ENCODE measurements at regions not wholly inside any gene's neighbourhood (a gene's known extent, or its start where the extent isn't known, plus 50 kb on each side); places are given as distances from the start of the nearest gene placed in this dataset.
"Not testable (repeated sequence)": the region's sequence is repeated elsewhere in the genome, so short reads cannot be mapped to it uniquely, and the experiment has no call there.

DNA sequence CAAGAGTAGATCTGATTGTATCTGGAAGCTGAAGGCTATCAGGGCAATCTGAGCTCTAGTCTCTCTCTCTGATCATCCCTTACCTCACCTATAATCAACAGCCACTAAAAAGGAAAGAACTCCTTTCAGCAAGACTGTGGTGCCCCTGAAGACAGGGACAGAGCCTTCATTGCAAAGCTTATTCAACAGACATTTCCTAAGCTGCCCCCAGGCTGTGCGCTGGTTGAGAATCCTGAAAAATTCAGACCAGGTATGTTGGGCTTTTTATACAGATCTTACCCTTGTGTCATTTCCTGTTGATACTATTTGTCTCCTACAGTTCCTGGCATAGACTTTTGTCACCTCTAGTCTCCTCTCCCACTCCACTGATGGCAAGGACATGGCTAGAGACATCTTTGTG, 63.3 kb upstream of the PLA2G4A start:
- no peak for DNase-seq
- Histone ChIP-seq H3K9me3 (no peaks in the 10 kb centered on the region), H3K27me3 (ENCODE audit: low read depth) (no peaks in the 10 kb centered on the region), H3K4me3 (no peak overlapping the region), H3K36me3 (no peaks in the 10 kb centered on the region), H3K27ac (no peak overlapping the region), H3K4me1 (no peaks in the 10 kb centered on the region)
- intact Hi-C loops (cut with DNase I): no loop called here
- no peak for ATAC-seq
- TF ChIP-seq, protein P1, sequence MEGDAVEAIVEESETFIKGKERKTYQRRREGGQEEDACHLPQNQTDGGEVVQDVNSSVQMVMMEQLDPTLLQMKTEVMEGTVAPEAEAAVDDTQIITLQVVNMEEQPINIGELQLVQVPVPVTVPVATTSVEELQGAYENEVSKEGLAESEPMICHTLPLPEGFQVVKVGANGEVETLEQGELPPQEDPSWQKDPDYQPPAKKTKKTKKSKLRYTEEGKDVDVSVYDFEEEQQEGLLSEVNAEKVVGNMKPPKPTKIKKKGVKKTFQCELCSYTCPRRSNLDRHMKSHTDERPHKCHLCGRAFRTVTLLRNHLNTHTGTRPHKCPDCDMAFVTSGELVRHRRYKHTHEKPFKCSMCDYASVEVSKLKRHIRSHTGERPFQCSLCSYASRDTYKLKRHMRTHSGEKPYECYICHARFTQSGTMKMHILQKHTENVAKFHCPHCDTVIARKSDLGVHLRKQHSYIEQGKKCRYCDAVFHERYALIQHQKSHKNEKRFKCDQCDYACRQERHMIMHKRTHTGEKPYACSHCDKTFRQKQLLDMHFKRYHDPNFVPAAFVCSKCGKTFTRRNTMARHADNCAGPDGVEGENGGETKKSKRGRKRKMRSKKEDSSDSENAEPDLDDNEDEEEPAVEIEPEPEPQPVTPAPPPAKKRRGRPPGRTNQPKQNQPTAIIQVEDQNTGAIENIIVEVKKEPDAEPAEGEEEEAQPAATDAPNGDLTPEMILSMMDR (IDR thresholded peaks at IDR 0.05): no peak

DNA sequence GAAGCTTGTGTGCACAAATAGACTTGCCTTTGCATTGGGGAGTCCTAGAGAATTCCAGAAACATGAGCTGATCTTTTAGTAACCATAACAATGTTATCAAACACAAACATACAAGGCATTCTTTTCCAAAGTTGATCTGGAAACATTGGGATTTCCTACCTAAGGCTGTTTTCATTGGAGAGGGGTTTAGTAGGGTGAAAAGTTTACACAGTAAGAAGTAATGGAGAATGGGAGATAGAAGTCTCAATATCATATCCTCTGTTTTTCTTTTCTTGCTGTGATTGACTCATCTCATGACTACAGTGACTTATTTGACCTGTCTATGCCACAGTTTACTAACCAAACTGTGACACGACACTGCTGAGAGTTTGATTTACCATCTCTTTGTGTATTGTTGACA, 65.6 kb upstream of the PLA2G4A start:
- Histone ChIP-seq H3K27me3 (ENCODE audit: low read depth) (no peaks in the 10 kb centered on the region), H3K4me3 (no peak overlapping the region), H3K4me1 (no peaks in the 10 kb centered on the region), H3K27ac (no peak overlapping the region), H3K36me3 (no peaks in the 10 kb centered on the region), H3K9me3 (no peaks in the 10 kb centered on the region)
- ATAC-seq (peak in 1 of 2 donors; percentile 40), DNase-seq (no peak)
- TF ChIP-seq, protein P1 (IDR thresholded peaks at IDR 0.05): no peak
- intact Hi-C loops (cut with DNase I): no loop called here

DNA sequence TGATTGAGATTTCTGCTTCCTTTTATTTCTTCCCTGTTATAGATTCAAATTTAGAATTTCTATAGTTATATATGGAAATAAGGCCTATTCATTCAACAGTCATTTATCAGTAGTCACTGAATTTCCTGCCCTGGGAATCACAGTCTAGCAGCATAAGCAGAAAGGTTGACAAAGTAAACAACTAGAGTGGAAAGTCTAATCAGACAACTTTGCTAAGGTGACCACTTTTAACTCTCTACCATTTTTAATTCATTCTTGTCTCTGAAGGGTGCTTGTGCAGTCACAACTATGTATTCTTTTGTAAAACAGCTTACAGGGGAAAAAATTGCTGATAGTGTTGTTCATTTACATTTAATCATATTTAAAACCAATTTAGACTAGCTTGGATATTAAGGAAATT, 66.1 kb upstream of the PLA2G4A start:
- Histone ChIP-seq H3K27me3 (ENCODE audit: low read depth) (no peaks in the 10 kb centered on the region), H3K4me1 (no peaks in the 10 kb centered on the region), H3K36me3 (no peaks in the 10 kb centered on the region), H3K27ac (no peak overlapping the region), H3K4me3 (no peak overlapping the region), H3K9me3 (no peaks in the 10 kb centered on the region)
- intact Hi-C loops (cut with DNase I): no loop called here
- TF ChIP-seq, protein P1 (IDR thresholded peaks at IDR 0.05): no peak
- peak in 1 of 2 donors; percentile 43 for ATAC-seq
- DNase-seq: no peak

DNA sequence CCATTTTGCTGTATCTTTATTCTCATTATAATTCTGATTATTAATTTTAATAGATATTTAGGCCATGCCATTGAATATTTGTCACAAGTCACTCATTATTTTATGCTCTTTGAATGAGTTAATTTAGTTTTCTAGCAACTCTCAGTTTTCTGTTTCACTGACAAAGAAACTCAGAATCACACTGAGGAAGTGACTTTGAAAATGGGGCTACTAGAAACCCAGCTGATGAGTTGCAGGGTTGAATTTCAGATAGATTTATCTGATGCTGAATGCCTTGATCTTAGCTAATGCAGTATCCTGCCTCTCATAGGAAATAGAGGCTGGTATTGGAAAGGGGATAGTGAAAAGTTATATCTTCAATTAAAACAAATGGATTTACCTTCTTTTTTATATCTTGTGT, 67.4 kb upstream of the PLA2G4A start:
- TF ChIP-seq, protein P1 (IDR thresholded peaks at IDR 0.05): no peak
- Histone ChIP-seq H3K4me3 (no peak overlapping the region), H3K36me3 (no peaks in the 10 kb centered on the region), H3K4me1 (no peaks in the 10 kb centered on the region), H3K27ac (no peak overlapping the region), H3K27me3 (ENCODE audit: low read depth) (no peaks in the 10 kb centered on the region), H3K9me3 (no peaks in the 10 kb centered on the region)
- ATAC-seq (no peak), DNase-seq (no peak)
- intact Hi-C loops (cut with DNase I): no loop called here

DNA sequence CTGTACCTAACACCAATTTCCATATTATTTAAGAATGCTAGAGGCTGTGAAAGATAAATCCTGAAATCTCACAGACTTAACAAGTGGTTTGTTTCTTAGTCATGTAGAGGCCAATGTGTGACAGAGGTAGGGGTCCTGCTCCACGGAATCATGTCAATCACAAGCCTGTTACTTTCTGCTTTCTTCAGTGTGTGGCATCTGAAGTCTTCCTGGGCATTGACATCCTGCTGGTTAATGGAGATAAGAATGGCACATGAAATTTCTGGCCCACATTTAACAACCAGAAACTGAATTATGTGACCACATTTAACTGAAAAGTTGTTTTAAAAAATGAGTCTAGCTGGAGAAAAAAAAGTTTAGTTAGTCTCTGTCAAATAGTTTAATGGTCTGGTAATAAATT, 68.3 kb upstream of the PLA2G4A start:
- H3K27me3 ChIP-seq (ENCODE audit: low read depth): no peaks in the 10 kb centered on the region
- intact Hi-C loops (cut with DNase I): no loop called here
- H3K9me3 ChIP-seq: no peaks in the 10 kb centered on the region
- TF ChIP-seq, protein P1 (IDR thresholded peaks at IDR 0.05): no peak
- DNase-seq (no peak), ATAC-seq (no peak)
- H3K27ac ChIP-seq: no peak overlapping the region
- H3K4me3 ChIP-seq: no peak overlapping the region
- H3K4me1 ChIP-seq: no peaks in the 10 kb centered on the region
- H3K36me3 ChIP-seq: no peaks in the 10 kb centered on the region

DNA sequence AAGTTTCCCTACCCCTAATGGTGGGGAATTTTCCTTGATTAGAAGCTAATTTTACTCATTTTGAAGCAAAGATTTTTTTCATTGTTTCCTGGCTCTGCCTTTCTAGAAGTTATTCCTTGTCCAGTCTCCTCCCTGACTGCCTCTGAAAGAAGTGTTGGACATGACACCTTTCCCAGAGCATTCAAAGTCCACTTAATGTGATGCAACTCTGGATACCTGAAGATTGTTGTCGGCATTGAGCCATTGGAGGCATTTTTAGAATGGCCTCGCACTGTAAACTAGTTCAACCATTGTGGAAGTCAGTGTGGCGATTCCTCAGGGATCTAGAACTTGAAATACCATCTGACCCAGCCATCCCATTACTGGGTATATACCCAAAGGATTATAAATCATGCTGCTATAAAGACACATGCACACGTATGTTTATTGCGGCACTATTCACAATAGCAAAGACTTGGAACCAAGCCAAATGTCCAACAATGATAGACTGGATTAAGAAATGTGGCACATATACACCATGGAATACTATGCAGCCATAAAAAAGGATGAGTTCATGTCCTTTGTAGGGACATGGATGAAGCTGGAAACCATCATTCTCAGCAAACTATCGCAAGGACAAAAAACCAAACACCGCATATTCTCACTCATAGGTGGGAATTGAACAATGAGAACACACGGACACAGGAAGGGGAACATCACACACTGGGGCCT, 69.7 kb upstream of the PLA2G4A start:
- intact Hi-C loops (cut with DNase I); H3K9me3 ChIP-seq; H3K27me3 ChIP-seq (ENCODE audit: low read depth); ATAC-seq; H3K36me3 ChIP-seq; H3K27ac ChIP-seq; DNase-seq; H3K4me1 ChIP-seq; H3K4me3 ChIP-seq: not testable (repeated sequence)
